ENCODE measurements at regions not wholly inside any gene's neighbourhood (a gene's known extent, or its start where the extent isn't known, plus 50 kb on each side); places are given as distances from the start of the nearest gene placed in this dataset.

GRCh38 chr9:90726215-90726614 is 75.4 kb upstream of the SYK start:
- Mint-ChIP-seq H3K27ac (no peak overlapping the region), H3K9me3 (peaks cover 3% of the 10 kb centered on the region), H3K27me3 (ENCODE audit: low read depth, poor library complexity) (peaks cover 2% of the 10 kb centered on the region), H3K4me3 (no peak overlapping the region), H3K36me3 (ENCODE audit: low read depth) (no peaks in the 10 kb centered on the region), H3K4me1 (peaks cover 31% of the 10 kb centered on the region)
- peak; percentile 35 for TF ChIP-seq CTCF (IDR thresholded peaks at IDR 0.05)
- DNase-seq = no peak

- Mint-ChIP-seq H3K27ac (no peak overlapping the region), H3K27me3 (ENCODE audit: low read depth, poor library complexity) (peaks cover 6% of the 10 kb centered on the region), H3K36me3 (ENCODE audit: low read depth) (no peaks in the 10 kb centered on the region), H3K4me3 (no peak overlapping the region), H3K4me1 (peaks cover 38% of the 10 kb centered on the region), H3K9me3 (no peaks in the 10 kb centered on the region)
- no peak for TF ChIP-seq CTCF (IDR thresholded peaks at IDR 0.05)
- DNase-seq = no peak
Measured at GRCh38 chr9:90724880-90725279, 76.7 kb upstream of the SYK start.

- H3K36me3 Mint-ChIP-seq (ENCODE audit: low read depth) = no peaks in the 10 kb centered on the region
- no peak for TF ChIP-seq CTCF (IDR thresholded peaks at IDR 0.05)
- H3K27me3 Mint-ChIP-seq (ENCODE audit: low read depth, poor library complexity) = peaks cover 6% of the 10 kb centered on the region
Measured at GRCh38 chr9:90724112-90724511, 77.5 kb upstream of the SYK start.

GRCh38 chr9:90722071-90722470 is 79.4 kb upstream of the DIRAS2 start:
- no peak overlapping the region for H3K4me3 Mint-ChIP-seq
- no peak overlapping the region for H3K27ac Mint-ChIP-seq
- no peaks in the 10 kb centered on the region for H3K9me3 Mint-ChIP-seq
- peak; percentile 32 for DNase-seq
- no peak for TF ChIP-seq CTCF (IDR thresholded peaks at IDR 0.05)
- peaks cover 6% of the 10 kb centered on the region for H3K27me3 Mint-ChIP-seq (ENCODE audit: low read depth, poor library complexity)
- peaks cover 30% of the 10 kb centered on the region for H3K4me1 Mint-ChIP-seq
- no peaks in the 10 kb centered on the region for H3K36me3 Mint-ChIP-seq (ENCODE audit: low read depth)

More at GRCh38 chr9:90724112-90724511, 77.5 kb upstream of the SYK start:
- Mint-ChIP-seq H3K4me1 (peaks cover 38% of the 10 kb centered on the region), H3K27ac (no peak overlapping the region), H3K9me3 (no peaks in the 10 kb centered on the region), H3K4me3 (no peak overlapping the region)
- no peak for DNase-seq

- DNase-seq = no peak
- peaks cover 28% of the 10 kb centered on the region for H3K4me1 Mint-ChIP-seq
- peaks cover 6% of the 10 kb centered on the region for H3K27me3 Mint-ChIP-seq (ENCODE audit: low read depth, poor library complexity)
- no peaks in the 10 kb centered on the region for H3K36me3 Mint-ChIP-seq (ENCODE audit: low read depth)
- no peak for TF ChIP-seq CTCF (IDR thresholded peaks at IDR 0.05)
- no peak overlapping the region for H3K27ac Mint-ChIP-seq
- H3K9me3 Mint-ChIP-seq = no peaks in the 10 kb centered on the region
- no peak overlapping the region for H3K4me3 Mint-ChIP-seq
Measured at GRCh38 chr9:90720621-90721265, 78.1 kb upstream of the DIRAS2 start.

GRCh38 chr9:90706230-90706629 is 63.6 kb upstream of the DIRAS2 start:
- H3K36me3 Mint-ChIP-seq (ENCODE audit: low read depth) = no peaks in the 10 kb centered on the region
- no peak overlapping the region for H3K4me3 Mint-ChIP-seq
- TF ChIP-seq CTCF (IDR thresholded peaks at IDR 0.05) = no peak
- DNase-seq = no peak
- H3K27ac Mint-ChIP-seq = no peak overlapping the region
- no peaks in the 10 kb centered on the region for H3K4me1 Mint-ChIP-seq
- no peaks in the 10 kb centered on the region for H3K9me3 Mint-ChIP-seq
- H3K27me3 Mint-ChIP-seq (ENCODE audit: low read depth, poor library complexity) = peaks cover 8% of the 10 kb centered on the region
